ENCODE measurements at regions not wholly inside any gene's neighbourhood (a gene's known extent, or its start where the extent isn't known, plus 50 kb on each side); places are given as distances from the start of the nearest gene placed in this dataset.
"Not testable (repeated sequence)": the region's sequence is repeated elsewhere in the genome, so short reads cannot be mapped to it uniquely, and the experiment has no call there.

DNA sequence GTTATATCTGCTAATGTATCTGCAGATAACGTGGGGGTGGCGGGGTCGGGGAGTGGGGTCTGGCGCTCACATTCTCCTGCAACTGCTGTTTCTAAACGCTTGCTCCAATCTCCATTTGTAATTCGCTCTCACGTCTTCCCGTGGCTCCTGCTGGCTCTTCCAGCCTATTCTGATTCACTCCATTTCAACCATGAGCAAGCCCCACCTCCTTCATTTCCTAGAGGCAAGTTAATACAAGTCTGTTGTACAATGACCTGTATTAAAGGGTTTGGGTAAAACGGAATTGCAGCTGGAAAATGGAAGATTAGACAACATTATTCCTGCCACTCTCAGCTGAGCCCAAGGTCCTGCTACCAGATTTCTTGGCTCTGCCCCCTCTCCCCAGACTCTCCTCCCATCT is 132.3 kb downstream of the CSNK2A3 start:
- DNase-seq (ENCODE audit: low read depth in 4 of 4, low spot score in 3 of 4): no peak

DNA sequence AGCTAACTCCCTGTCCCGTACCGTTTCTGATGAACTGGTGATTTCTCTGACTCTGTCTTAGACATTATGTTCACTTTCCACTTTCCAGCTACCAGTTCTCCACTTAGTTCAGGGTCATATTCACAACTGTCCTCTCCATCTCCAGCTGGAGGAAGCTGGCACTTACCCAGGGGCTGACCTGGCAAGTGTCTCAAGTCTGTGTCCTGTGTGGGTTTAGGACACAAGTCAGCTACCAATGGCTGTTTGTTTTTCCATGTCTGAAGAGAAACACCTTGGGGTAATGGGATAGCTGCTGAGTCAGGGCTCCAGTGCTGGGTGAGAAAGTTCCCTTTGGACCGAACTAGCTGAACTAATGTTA is 134.4 kb downstream of the CSNK2A3 start:
- DNase-seq (ENCODE audit: low read depth in 4 of 4, low spot score in 3 of 4): no peak

DNA sequence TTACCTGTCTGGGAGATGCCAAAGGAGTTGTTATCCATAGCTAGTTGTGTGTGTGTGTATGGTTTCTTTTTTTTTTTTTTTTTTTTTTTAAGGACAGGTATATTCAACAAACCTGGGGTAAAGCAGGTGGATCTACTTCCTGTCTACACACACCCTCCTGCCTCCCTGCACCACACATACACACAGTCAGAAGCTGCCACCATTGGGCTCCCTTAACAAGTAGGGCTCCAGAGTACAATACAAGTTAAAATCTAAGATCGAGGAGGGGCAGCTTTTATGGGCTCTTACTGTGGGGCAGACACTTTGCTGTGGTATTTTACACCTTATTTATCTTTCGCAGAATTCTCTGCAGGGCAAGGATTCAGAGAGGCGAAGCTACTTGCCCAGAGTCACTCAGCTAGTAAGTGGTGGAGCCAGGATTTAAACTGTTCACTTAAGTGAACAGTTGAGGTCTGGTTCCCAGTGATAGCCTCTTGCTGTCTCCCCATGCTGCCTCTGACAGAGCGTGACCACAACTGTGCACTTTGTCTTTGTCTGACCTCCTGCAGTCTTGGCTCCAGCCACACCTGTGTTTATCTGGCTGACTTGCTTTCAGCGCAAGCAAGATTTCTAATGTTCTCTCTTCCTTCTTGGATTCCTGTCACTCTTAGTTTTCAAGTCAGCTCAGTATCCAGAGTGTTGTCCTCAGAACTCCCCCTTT is 135.0 kb downstream of the CSNK2A3 start:
- DNase-seq (ENCODE audit: low read depth in 4 of 4, low spot score in 3 of 4): no peak

DNA sequence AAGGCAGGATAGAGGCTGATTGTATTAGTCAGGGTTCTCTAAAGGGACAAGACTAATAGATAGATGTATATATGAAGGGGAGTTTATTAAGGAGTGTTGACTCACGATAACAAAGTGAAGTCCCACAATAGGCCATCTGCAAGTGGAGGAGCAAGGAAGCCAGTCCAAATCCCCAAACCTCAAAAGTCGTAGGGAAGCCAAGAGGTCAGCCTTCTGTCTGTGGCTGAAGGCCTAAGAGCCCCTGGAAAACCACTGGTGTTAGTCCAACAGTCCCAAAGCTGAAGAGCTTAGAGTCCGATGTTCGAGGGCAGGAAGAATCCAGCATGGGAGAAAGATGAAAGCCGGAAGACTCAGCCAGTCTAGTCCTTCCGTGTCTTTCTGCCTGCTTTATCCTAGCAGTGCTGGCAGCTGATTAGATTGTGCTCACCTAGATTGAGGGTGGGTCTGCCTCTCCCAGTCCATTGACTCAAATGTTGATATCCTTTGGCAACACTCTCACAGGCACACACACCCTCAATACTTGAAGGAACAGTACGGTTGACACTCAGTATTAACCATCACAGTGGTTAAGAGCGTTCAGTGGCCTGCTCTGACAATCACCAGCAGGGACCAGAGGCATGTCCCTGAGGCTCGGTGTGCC is 135.6 kb downstream of the CSNK2A3 start:
- DNase-seq (ENCODE audit: low read depth in 4 of 4, low spot score in 3 of 4): no peak

DNA sequence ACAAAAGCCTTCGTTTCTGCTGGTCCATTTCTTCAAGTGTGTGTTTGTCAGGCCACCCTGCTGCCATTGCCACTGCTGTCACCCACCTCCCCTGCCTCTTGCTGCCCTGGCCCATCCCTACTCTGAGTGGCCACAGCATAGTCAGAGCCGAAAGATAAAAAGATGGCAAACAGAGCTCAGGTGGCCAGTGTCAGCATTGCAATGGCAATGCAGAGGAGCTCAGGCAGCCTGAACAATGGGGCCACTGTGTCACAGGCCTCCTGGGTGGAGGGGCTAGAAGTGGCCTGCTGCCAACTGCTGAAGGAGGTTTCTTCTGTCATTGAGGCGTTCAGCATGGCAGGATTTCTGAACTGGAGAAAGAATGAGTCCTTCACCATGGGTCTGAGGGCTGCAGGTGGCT is 137.1 kb downstream of the CSNK2A3 start:
- no peak for DNase-seq (ENCODE audit: low read depth in 4 of 4, low spot score in 3 of 4)

DNA sequence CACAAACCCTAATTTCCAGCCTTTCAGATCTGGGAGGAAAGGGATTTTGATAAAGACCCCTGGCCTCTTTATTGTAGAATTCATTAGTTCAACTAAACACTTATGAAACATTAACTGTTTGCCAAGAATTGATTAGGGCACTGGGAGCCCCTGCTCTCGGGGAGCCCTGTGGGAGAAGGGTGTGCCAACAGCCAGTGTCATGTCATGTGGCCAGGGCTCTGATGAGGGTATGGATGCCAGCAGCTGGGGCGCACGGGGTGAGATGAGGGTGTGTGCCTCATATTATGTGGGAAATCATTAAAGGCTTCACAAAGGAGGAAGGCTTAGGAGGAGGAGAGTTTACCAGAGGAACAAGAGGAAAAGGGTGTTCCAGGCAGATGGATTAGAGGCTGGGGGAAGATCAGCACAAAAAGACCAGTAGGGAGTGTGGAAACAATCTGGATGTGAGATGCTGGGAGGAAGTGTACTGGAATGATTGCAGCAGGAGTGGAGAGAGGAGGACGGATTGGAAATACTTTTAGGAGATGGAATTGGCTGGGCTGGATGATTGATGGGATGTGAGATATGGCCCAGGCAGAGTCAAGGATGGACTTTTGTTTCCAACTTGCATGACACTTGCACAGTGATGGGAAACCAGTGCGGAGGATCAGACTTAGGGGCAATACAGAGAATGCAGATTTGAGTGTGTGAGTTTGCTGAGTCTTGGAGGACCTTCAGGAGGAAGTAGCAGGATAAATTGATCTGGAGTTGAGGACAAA is 137.8 kb downstream of the CSNK2A3 start:
- no peak for DNase-seq (ENCODE audit: low read depth in 4 of 4, low spot score in 3 of 4)

DNA sequence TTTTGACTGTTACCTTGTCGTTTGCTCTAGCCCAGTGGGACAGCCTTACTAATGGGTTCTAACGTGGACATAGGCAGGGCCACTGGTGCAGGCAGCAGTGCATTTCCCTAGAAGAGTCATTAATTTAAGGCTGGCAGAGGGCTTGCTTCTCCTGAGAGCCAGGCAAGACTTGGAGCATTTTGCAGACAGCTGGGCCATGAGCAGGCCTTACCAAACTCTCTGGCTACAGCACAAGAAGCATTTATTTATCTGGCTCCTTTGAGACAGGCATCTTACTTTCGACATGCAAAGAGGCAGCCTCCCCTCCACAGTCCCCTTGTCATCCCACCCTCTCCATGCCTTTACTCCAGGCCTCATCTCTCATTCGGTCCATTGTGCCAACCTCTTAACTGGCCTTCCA is 139.9 kb downstream of the CSNK2A3 start:
- no peak for DNase-seq (ENCODE audit: low read depth in 4 of 4, low spot score in 3 of 4)

DNA sequence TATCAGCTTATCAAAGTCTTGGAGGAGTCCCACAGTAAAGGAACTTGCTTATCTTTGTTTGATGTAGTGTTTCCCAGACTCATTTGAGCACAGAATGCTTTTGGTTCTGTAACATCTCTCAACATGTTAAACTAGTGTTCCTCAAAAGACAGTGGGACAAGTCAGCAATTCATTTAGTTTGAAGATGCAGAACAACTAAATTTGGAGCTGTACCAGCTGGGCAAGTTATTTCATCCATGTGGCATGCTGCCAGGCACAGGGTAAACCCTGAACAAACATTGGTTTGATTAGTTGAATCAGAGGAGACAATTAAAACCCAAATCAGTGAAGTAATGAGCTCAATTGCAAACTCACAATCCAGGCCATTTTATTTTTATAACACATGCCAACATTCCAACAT is 141.2 kb downstream of the CSNK2A3 start:
- DNase-seq (ENCODE audit: low read depth in 4 of 4, low spot score in 3 of 4): no peak

DNA sequence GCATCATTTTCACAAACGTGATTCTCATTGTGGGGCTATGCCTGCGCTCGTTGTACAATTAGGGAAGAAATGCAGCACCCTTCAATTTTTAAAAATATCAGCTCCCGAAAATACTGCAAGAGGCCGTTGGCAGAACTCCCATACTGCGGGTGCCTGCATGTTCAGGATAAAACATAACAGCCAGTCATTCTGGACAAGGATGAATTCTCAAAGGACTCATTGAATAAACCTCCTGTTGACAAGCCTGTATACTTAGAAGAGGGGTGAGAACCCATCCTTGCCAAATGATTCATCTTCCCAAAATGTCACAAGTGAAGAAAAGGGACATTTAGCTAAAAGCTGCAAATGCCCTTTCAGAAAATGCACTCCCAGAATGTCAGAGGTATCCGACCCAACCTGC is 141.9 kb downstream of the CSNK2A3 start:
- DNase-seq (ENCODE audit: low read depth in 4 of 4, low spot score in 3 of 4): no peak

DNA sequence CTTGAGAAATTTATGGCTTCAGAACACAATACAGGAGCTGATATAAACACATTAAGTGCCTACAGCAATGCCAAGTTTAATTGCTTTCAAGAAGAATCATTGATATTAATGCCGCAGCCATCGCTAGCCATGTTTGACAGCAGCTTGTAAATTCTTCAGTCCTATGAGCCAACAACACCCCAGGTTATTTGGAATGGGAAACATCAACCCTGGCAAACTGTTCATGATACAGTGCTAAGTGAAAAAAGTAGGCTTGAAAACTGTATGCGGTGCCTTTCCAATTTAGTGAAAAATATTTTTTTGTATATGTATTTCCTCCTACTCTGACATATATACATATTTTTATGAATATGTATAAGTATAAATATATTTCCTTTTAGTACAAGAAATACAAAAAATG is 142.6 kb downstream of the CSNK2A3 start:
- DNase-seq (ENCODE audit: low read depth in 4 of 4, low spot score in 3 of 4): no peak

DNA sequence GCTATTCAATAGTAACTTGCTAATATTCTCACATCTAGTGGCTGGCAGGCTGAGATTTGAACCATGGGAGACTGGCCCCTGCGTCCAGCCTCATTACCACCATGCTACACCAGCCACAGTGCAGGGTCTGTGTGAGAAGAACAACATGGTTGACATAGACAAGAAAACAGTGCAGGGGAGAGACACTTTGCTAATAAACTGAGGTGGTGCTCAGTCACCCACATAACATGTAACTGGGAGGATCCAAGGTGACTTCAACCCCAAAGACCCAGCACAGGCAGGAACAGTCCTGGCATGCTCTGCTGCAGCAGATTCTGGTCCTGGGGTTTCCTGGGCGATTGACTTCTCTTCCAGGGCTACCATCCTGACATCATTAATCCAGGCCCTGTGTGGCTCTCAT is 143.1 kb downstream of the CSNK2A3 start:
- no peak for DNase-seq (ENCODE audit: low read depth in 4 of 4, low spot score in 3 of 4)

DNA sequence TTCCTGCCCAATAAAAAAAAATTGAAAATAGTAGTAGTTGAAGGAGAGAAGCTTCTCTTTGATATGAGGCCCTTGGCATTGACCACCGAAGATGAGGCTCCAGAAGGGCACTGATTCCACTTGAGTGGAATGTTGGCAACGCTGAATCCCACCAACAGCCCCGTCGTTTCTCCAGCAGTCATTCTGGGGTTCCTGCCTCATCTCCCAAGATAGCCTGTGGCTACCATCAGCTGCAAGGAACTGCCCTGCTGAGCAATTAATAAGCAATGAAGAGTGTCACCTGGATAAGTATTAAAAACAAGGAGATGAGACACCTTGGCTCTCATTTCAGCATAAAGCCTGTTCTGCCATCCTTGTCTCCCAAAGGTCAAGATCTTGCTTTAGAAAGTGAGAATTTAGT is 144.1 kb downstream of the CSNK2A3 start:
- DNase-seq (ENCODE audit: low read depth in 4 of 4, low spot score in 3 of 4): no peak

DNA sequence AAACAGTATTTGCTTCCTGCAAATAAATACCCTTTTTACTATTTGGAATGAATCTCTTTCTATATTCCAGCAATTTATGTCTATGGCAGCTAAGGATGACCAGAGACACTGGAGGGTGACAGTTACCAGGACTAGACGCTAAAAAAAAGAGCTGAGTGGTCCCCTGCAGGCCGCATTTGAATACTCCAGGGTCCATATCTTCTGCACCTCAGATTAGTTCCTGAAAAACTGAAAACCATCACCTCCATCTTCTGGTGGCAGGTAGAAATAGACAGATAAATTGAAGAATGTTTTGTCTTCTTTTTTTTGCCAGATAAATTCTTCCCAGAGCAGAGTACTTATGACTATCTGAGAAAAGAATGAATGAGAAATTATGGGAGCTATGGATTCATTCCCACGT is 145.6 kb downstream of the CSNK2A3 start:
- DNase-seq (ENCODE audit: low read depth in 4 of 4, low spot score in 3 of 4): no peak

DNA sequence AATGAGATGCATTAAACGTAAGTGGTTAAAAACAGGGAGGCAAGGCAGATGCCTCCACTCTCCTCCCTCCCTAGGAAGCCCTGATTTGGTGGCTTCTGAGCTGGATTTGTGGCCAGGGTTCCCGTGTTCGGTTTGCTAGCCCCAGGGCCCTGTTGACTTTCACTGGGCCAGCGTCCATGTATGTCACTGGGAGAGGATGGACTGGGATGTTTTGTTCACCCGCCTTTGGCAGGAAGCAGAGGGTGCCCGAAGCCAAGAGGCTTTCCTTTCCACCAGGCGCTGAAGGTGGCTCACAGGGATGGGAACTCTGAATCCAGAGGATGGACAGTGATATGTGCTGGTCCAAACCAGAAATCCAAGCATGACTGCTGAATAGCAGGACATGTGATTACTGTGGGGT is 146.6 kb downstream of the CSNK2A3 start:
- no peak for DNase-seq (ENCODE audit: low read depth in 4 of 4, low spot score in 3 of 4)

DNA sequence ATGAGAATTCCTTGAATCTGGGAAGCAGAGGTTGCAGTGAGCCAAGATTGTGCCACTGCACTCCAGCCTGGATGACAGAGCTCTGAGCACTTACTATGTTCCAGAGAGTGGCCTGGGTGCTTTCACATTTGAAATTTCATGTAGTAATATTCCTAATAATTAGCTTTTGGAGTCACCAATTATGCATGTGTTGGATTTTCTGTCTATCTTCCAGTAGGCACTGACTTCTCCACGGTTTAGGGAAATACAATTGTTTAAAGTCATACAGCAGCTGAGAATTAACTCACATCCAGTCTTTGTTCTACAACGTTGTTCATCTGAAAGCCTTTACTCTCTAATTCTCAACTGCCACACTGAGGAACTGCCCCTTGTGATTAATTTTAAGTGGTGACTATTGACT is 150.2 kb downstream of the CSNK2A3 start:
- DNase-seq (ENCODE audit: low read depth in 4 of 4, low spot score in 3 of 4): no peak

DNA sequence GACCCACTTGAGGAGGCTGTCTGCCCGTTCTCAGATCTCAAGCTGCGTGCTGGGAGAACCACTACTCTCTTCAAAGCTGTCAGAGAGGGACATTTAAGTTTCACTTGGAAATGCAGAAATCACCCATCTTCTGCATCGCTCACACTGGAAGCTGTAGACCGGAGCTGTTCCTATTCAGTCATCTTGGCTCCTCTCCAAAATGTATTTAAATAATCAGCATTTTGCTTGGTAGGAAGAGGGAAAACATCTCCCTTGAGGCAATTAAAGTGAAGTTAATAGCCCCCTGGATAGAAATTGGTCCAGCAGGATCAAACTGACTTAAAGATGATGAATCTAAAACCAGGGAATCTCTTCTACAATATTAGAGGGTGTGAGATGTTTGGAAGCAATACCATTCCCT is 151.7 kb downstream of the CSNK2A3 start:
- not testable (repeated sequence) for DNase-seq (ENCODE audit: low read depth in 4 of 4, low spot score in 3 of 4)

DNA sequence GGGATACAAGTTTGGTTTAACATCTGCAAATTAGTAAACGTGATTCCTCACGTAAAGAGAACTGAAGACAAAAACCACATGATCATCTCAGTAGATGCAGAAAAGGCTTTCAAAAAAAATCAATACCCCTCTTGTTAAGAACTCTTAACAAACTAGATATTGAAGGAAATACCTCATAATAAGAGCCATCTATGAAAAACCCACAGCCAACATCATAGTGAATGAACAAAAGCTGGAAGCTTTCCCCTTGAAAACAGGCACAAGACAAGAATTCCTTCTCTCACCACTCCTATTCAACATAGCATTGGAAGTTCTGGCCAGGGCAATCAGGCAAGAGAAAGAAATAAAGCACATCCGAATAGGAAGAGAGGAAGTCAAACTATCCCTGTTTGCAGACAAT is 160.5 kb downstream of the CSNK2A3 start:
- DNase-seq (ENCODE audit: low read depth in 4 of 4, low spot score in 3 of 4): no peak

DNA sequence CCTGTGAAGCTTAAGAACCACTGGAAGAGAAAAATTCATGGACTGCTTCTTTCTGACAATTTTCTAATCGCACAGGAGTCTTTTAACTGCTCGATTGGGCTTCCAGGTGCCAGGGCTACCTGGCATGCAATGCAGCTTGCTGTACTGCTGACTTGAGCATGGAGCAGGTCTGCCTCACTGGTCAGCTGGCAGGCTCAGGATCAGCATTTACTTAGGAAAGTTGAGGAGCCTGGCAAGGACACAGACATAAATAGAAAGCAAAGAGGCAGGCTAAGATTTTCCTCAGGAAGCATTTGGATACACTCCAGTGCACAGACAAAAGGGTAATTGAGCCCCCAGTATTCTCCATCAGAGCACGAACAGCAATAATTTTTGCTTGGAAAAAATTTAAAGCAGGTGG is 163.5 kb downstream of the CSNK2A3 start:
- DNase-seq (ENCODE audit: low read depth in 4 of 4, low spot score in 3 of 4): no peak

DNA sequence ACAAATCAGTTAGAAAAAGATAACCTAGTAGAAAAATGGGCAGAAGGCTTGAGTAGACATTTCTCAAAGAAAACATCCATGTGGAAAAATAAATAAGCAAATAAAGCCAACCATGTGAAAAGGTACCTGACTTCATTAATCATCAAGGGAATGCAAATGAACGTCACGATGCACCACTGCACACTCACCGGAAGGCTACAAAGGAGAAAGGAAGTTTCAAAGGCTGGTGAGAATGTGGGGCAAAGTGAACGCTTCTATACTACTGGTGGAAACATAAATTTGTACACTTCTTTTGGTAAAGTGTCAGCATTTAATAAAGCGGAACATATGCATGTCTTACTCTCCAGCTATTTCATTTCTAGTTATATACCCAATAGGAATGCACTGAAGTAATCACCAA is 166.8 kb downstream of the CSNK2A3 start:
- no peak for DNase-seq (ENCODE audit: low read depth in 4 of 4, low spot score in 3 of 4)

DNA sequence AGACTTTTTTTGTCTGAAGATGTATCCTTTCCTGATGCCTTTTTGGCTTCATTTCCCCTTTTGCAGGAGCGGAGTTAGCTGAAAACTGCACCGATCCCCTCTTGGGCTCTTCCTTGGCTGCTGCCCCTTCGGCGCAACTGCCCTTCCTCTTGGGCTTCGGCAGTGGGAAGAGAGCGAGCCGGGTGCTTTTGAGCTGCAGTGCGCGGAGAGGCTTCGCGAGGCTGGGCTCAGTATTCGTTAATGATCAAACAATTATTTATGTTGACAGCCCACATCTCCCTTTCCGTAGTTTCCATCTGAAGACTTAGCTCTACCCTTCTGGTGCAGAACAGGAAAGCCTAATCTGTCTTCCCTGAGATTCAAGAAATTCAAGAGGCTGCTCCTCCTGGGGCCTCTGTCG is 170.8 kb downstream of the CSNK2A3 start:
- DNase-seq (ENCODE audit: low read depth in 4 of 4, low spot score in 3 of 4): no peak

DNA sequence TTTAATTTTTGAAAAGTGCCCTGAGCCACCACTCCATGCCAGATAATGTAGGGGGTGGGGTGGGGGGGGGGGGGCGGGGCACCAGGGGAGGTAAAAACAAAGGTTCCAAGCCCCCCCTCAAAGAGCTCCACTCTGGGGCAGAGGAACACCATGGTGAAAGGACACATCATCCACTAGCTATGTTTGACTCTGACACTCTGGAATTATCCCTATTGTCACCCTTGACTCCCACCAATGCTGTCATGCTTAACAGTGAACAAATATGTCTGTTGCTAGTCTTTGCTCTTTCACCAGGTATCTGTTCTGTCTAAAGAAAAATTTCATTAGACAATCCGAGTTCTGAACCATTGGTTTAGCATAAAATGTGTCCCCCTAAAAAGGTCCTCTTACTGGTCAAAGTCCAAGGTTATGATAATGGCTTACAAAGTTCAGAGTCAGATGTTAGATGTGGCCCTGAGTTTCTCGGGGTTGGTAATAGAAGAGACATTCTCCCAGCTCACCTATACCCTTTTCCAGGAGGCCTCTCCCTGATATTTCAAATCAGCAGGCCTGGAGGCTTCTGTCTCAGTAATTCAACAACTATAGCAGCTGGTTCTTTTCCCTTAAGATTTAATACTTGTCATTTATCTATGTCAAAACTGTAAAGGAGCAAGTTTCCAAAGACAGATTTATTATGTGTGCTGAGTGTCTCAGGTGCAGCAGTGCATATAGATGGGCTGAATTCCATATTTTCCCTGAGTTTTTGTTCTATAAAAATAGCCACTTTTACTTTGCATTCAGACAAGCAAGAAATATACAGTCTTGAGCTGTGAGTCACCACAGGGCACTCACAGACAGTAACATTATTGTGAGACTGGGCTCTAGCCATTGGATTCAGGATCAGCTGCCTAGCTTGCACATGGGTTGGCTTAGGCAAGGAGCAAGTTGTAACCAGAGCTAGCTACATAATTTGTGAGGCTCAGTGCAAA is 174.1 kb downstream of the CSNK2A3 start:
- DNase-seq (ENCODE audit: low read depth in 4 of 4, low spot score in 3 of 4): no peak
